Astrocyte of the hippocampus (primary cell): ENCODE measurements at regions not wholly inside any gene's neighbourhood (a gene's known extent, or its start where the extent isn't known, plus 50 kb on each side); places are given as distances from the start of the nearest gene placed in this dataset.
A peak's percentile ranks its signal among the peaks of the same experiment; 100 is the strongest.
"Not testable (repeated sequence)": the region's sequence is repeated elsewhere in the genome, so short reads cannot be mapped to it uniquely, and the experiment has no call there.

Experiments
- DNase-seq: peaks from one replicate; pipeline ENCODE4 v3.0.0; 2011; ENCODE audit warnings: low read depth, low spot score

GRCh38 chr6:85016726-85017125 is 252.3 kb upstream of the TBX18 start:
- no peak for DNase-seq

GRCh38 chr6:85015396-85015990 is 251.1 kb upstream of the TBX18 start:
- peak; percentile 80 for DNase-seq

GRCh38 chr6:85010865-85011264 is 246.5 kb upstream of the TBX18 start:
- no peak for DNase-seq

- peak; percentile 33 for DNase-seq
These were observed 244.1 kb upstream of the TBX18 start for GRCh38 chr6:85008296-85009009.

- DNase-seq = peak; percentile 5
These were observed 242.0 kb upstream of the TBX18 start for GRCh38 chr6:85006362-85006761.

GRCh38 chr6:85005494-85005893 is 241.1 kb upstream of the TBX18 start:
- DNase-seq = no peak

- DNase-seq = no peak
These were observed 240.1 kb upstream of the TBX18 start for GRCh38 chr6:85004361-85004995.

GRCh38 chr6:85002847-85003246 is 238.4 kb upstream of the TBX18 start:
- DNase-seq = no peak

GRCh38 chr6:85000001-85000400 is 235.6 kb upstream of the TBX18 start:
- DNase-seq = no peak

GRCh38 chr6:84998223-84998622 is 233.8 kb upstream of the TBX18 start:
- DNase-seq = no peak

GRCh38 chr6:84988766-84989165 is 224.4 kb upstream of the TBX18 start:
- not testable (repeated sequence) for DNase-seq

- DNase-seq = not testable (repeated sequence)
These were observed 221.1 kb upstream of the TBX18 start for GRCh38 chr6:84985490-84985889.

GRCh38 chr6:84979541-84979940 is 215.1 kb upstream of the TBX18 start:
- peak; percentile 58 for DNase-seq

- no peak for DNase-seq
These were observed 212.9 kb upstream of the TBX18 start for GRCh38 chr6:84977363-84977705.

- peak; percentile 39 for DNase-seq
These were observed 212.3 kb upstream of the TBX18 start for GRCh38 chr6:84976526-84977362.

GRCh38 chr6:84975316-84975715 is 210.9 kb upstream of the TBX18 start:
- no peak for DNase-seq

GRCh38 chr6:84973606-84974005 is 209.2 kb upstream of the TBX18 start:
- no peak for DNase-seq

- DNase-seq = no peak
These were observed 203.6 kb upstream of the TBX18 start for GRCh38 chr6:84967965-84968364.

- no peak for DNase-seq
These were observed 203.0 kb upstream of the TBX18 start for GRCh38 chr6:84967389-84967788.

- no peak for DNase-seq
These were observed 188.8 kb upstream of the TBX18 start for GRCh38 chr6:84953111-84953755.

- not testable (repeated sequence) for DNase-seq
These were observed 180.5 kb upstream of the TBX18 start for GRCh38 chr6:84944926-84945325.

- DNase-seq = no peak
These were observed 179.5 kb upstream of the TBX18 start for GRCh38 chr6:84943905-84944304.
